HEK293 (cell line): ENCODE measurements at regions not wholly inside any gene's neighbourhood (a gene's known extent, or its start where the extent isn't known, plus 50 kb on each side); places are given as distances from the start of the nearest gene placed in this dataset.

ENCODE experiments used
- CTCF ChIA-PET: fragments of 350-600 bp; formaldehyde crosslinking; extraction: SDS; loops from one replicate; lab custom pipeline; 2021; ENCODE audit warnings: antibody characterized with exemption; lab: Yijun Ruan, JAX
- POLR2A ChIA-PET: fragments of 300-600 bp; formaldehyde crosslinking; extraction: SDS; loops from one replicate; lab custom pipeline; 2020; ENCODE audit warnings: antibody characterized with exemption, inconsistent platforms; lab: Yijun Ruan, JAX
- H3K27ac ChIP-seq: fragments of 200-500 bp; sonication (Bioruptor generic); 2 replicates; pipeline ENCODE4 v1.5.1; 2014; ENCODE audit warnings: low read depth, low read length, control low read depth, inconsistent platforms; ENCODE audit errors: extremely low read depth
- H3K36me3 ChIP-seq, 2 experiments: fragments of 200-500 bp in 1 of 2; sonication (Bioruptor generic) in 1 of 2; 1 replicate in 1 of 2; 2 replicates in 1 of 2; pipeline ENCODE4 v1.5.1; 2014 to 2017; ENCODE audit warnings: inconsistent platforms in 2 of 2, low read length in 2 of 2; ENCODE audit not compliant: control insufficient read depth in 2 of 2, insufficient read depth in 1 of 2
- H3K4me1 ChIP-seq: fragments of 200-500 bp; sonication (Bioruptor generic); 2 replicates; pipeline ENCODE4 v1.5.1; 2014; ENCODE audit warnings: mild to moderate bottlenecking, low read length, inconsistent platforms; ENCODE audit not compliant: control insufficient read depth, insufficient read depth
- H3K4me3 ChIP-seq: 2 replicates; pipeline ENCODE4 v1.5.1; 2011; ENCODE audit warnings: low read depth, mild to moderate bottlenecking, control low read depth, low read length, moderate library complexity
- H3K9me3 ChIP-seq: fragments of 200-500 bp; sonication (Bioruptor generic); 2 replicates; pipeline ENCODE4 v1.5.1; 2014; ENCODE audit warnings: low read depth, low read length, inconsistent platforms; ENCODE audit not compliant: control insufficient read depth, insufficient read depth
- EGR2 ChIP-seq: fragments of 450-650 bp; formaldehyde crosslinking; IDR thresholded peaks from 2 replicates; pipeline ENCODE4 v1.5.1; 2016; ENCODE audit warnings: low read depth, missing biosample characterization, missing genetic modification characterization
- ELK4 ChIP-seq: IDR thresholded peaks from 2 replicates; pipeline ENCODE4 v1.6.1; 2011; ENCODE audit warnings: mild to moderate bottlenecking, low read depth, low read length, borderline replicate concordance
- MYNN ChIP-seq: fragments of 450-650 bp; formaldehyde crosslinking; IDR thresholded peaks from 2 replicates; pipeline ENCODE4 v1.5.1; 2016; ENCODE audit warnings: missing biosample characterization, missing genetic modification characterization, borderline replicate concordance
- OSR2 ChIP-seq: fragments of 450-650 bp; formaldehyde crosslinking; IDR thresholded peaks from 2 replicates; pipeline ENCODE4 v1.5.1; 2016; ENCODE audit warnings: missing biosample characterization, missing genetic modification characterization
- PRDM1 ChIP-seq: fragments of 450-650 bp; formaldehyde crosslinking; IDR thresholded peaks from 2 replicates; pipeline ENCODE4; 2016; ENCODE audit warnings: missing biosample characterization, missing genetic modification characterization
- SP2 ChIP-seq: fragments of 450-650 bp; formaldehyde crosslinking; IDR thresholded peaks from 2 replicates; pipeline ENCODE4 v1.5.1; 2016; ENCODE audit warnings: missing biosample characterization, missing genetic modification characterization
- ZEB2 ChIP-seq: fragments of 450-650 bp; formaldehyde crosslinking; IDR thresholded peaks from 2 replicates; pipeline ENCODE4 v1.5.1; 2016; ENCODE audit warnings: missing biosample characterization, missing genetic modification characterization
- ZFP3 ChIP-seq: fragments of 450-650 bp; formaldehyde crosslinking; IDR thresholded peaks from 2 replicates; pipeline ENCODE4 v1.5.1; 2016; ENCODE audit warnings: low read depth, missing biosample characterization, missing genetic modification characterization
- ZNF133 ChIP-seq: fragments of 450-650 bp; formaldehyde crosslinking; IDR thresholded peaks from 2 replicates; pipeline ENCODE4 v1.5.1; 2016; ENCODE audit warnings: missing biosample characterization, missing genetic modification characterization
- ZNF416 ChIP-seq: fragments of 450-650 bp; formaldehyde crosslinking; IDR thresholded peaks from 2 replicates; pipeline ENCODE4 v1.5.1; 2016; ENCODE audit warnings: missing biosample characterization, missing genetic modification characterization
- ZNF514 ChIP-seq: fragments of 450-650 bp; formaldehyde crosslinking; IDR thresholded peaks from 2 replicates; pipeline ENCODE4 v1.5.1; 2016; ENCODE audit warnings: missing biosample characterization, missing genetic modification characterization
- ZNF610 ChIP-seq: fragments of 450-650 bp; formaldehyde crosslinking; IDR thresholded peaks from 2 replicates; pipeline ENCODE4 v1.5.1; 2016; ENCODE audit warnings: missing biosample characterization, missing genetic modification characterization, borderline replicate concordance
- ZNF623 ChIP-seq: fragments of 450-650 bp; formaldehyde crosslinking; IDR thresholded peaks from 2 replicates; pipeline ENCODE4 v1.5.1; 2016; ENCODE audit warnings: missing biosample characterization, missing genetic modification characterization
- ZNF654 ChIP-seq: fragments of 450-650 bp; formaldehyde crosslinking; IDR thresholded peaks from 2 replicates; pipeline ENCODE4 v1.5.1; 2016; ENCODE audit warnings: low read depth, missing biosample characterization, missing genetic modification characterization
- ZNF747 ChIP-seq: fragments of 450-650 bp; formaldehyde crosslinking; IDR thresholded peaks from 2 replicates; pipeline ENCODE4 v1.5.1; 2016; ENCODE audit warnings: missing biosample characterization, missing genetic modification characterization
- ZNF785 ChIP-seq: fragments of 450-650 bp; formaldehyde crosslinking; IDR thresholded peaks from 2 replicates; pipeline ENCODE4 v1.5.1; 2016; ENCODE audit warnings: missing biosample characterization, missing genetic modification characterization
- ZNF791 ChIP-seq: fragments of 450-650 bp; formaldehyde crosslinking; IDR thresholded peaks from 2 replicates; pipeline ENCODE4 v1.5.1; 2016; ENCODE audit warnings: missing biosample characterization, missing genetic modification characterization
- ZNF837 ChIP-seq: fragments of 450-650 bp; formaldehyde crosslinking; IDR thresholded peaks from 2 replicates; pipeline ENCODE4 v1.5.1; 2016; ENCODE audit warnings: missing biosample characterization, missing genetic modification characterization
- ZSCAN18 ChIP-seq: fragments of 450-650 bp; formaldehyde crosslinking; IDR thresholded peaks from 2 replicates; pipeline ENCODE4 v1.5.1; 2016; ENCODE audit warnings: missing biosample characterization, missing genetic modification characterization
- ZXDB ChIP-seq: fragments of 450-650 bp; formaldehyde crosslinking; IDR thresholded peaks from 2 replicates; pipeline ENCODE4 v1.5.1; 2016; ENCODE audit warnings: missing biosample characterization, missing genetic modification characterization
- TF ChIP-seq, protein P1 (sequence below): fragments of 450-650 bp; formaldehyde crosslinking; IDR thresholded peaks from 2 replicates; pipeline ENCODE4 v1.5.1; 2016; ENCODE audit warnings: missing biosample characterization, missing genetic modification characterization
- TF ChIP-seq, protein P2 (sequence below): fragments of 450-650 bp; formaldehyde crosslinking; IDR thresholded peaks from 2 replicates; pipeline ENCODE4 v1.5.1; 2016; ENCODE audit warnings: missing biosample characterization, missing genetic modification characterization, borderline replicate concordance

DNA sequence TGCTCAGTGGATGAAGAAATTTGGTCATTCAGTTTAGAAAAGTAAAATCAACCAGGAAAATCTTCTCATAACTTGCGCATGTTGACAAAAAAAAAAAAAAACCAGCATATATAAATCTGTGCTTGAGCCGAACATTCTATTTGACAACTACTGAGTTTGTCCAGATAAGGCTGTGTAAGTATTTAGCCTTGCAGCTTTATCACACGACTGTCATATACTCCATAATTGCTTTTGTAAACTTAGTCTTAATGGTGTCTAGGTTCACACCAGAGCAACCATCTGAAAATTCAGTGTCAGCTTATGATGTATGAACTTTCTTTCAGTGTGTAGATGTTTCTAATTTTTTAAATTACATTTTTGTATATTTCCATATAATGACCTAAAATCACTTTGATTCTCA is 1173.8 kb upstream of the TMPRSS15 start:
- Histone ChIP-seq H3K36me3 (no peaks in the 10 kb centered on the region), H3K4me3 (no peak overlapping the region), H3K27ac (no peak overlapping the region), H3K9me3 (no peaks in the 10 kb centered on the region)
- CTCF ChIA-PET: no interaction called here
- POLR2A ChIA-PET: no interaction called here
- no peak for TF ChIP-seq ZNF791 (tag by site-specific recombination)
- TF ChIP-seq OSR2: no peak
- TF ChIP-seq ZNF610: no peak
- TF ChIP-seq MYNN (tag by site-specific recombination): no peak
- TF ChIP-seq EGR2 (tag by site-specific recombination): no peak
- no peak for TF ChIP-seq ELK4
- TF ChIP-seq ZNF416 (tag by site-specific recombination): no peak
- TF ChIP-seq ZSCAN18 (tag by site-specific recombination): no peak
- TF ChIP-seq, all 188 proteins: peak for 0
- no peaks in the 10 kb centered on the region for H3K4me1 ChIP-seq

DNA sequence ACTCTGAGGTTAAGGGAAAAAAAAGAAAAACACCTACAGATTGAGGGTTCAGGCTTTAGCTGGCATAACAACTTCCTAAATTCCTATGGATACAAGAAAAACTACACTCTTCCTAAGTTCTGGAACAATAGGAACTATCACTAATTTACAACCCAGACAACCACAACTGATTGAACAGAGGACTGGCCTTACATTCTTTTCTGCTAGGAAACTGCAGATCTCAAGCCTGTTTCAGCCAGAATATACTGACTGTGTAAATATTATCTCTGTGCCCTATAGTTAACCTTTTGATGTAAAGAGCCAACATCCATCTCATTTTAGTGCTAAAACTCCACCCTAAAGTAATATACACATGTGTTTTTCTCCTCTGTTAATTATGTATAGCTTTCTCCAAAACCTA is 1186.5 kb upstream of the TMPRSS15 start:
- TF ChIP-seq ZNF133 (tag by site-specific recombination) (no peak), ZNF416 (tag by site-specific recombination) (no peak), ZNF747 (tag by site-specific recombination) (no peak), ZNF514 (tag by site-specific recombination) (no peak), PRDM1 (tag by site-specific recombination) (no peak), ZNF837 (tag by site-specific recombination) (no peak), SP2 (tag by site-specific recombination) (no peak), ZEB2 (tag by site-specific recombination) (no peak), ZNF654 (no peak), ZFP3 (no peak), MYNN (tag by site-specific recombination) (no peak), ZXDB (tag by site-specific recombination) (no peak), ZNF785 (tag by site-specific recombination) (no peak), ZNF623 (tag by site-specific recombination) (no peak)
- TF ChIP-seq, protein P1, sequence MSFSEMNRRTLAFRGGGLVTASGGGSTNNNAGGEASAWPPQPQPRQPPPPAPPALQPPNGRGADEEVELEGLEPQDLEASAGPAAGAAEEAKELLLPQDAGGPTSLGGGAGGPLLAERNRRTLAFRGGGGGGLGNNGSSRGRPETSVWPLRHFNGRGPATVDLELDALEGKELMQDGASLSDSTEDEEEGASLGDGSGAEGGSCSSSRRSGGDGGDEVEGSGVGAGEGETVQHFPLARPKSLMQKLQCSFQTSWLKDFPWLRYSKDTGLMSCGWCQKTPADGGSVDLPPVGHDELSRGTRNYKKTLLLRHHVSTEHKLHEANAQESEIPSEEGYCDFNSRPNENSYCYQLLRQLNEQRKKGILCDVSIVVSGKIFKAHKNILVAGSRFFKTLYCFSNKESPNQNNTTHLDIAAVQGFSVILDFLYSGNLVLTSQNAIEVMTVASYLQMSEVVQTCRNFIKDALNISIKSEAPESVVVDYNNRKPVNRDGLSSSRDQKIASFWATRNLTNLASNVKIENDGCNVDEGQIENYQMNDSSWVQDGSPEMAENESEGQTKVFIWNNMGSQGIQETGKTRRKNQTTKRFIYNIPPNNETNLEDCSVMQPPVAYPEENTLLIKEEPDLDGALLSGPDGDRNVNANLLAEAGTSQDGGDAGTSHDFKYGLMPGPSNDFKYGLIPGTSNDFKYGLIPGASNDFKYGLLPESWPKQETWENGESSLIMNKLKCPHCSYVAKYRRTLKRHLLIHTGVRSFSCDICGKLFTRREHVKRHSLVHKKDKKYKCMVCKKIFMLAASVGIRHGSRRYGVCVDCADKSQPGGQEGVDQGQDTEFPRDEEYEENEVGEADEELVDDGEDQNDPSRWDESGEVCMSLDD (tag by site-specific recombination): no peak
- TF ChIP-seq, protein P2, sequence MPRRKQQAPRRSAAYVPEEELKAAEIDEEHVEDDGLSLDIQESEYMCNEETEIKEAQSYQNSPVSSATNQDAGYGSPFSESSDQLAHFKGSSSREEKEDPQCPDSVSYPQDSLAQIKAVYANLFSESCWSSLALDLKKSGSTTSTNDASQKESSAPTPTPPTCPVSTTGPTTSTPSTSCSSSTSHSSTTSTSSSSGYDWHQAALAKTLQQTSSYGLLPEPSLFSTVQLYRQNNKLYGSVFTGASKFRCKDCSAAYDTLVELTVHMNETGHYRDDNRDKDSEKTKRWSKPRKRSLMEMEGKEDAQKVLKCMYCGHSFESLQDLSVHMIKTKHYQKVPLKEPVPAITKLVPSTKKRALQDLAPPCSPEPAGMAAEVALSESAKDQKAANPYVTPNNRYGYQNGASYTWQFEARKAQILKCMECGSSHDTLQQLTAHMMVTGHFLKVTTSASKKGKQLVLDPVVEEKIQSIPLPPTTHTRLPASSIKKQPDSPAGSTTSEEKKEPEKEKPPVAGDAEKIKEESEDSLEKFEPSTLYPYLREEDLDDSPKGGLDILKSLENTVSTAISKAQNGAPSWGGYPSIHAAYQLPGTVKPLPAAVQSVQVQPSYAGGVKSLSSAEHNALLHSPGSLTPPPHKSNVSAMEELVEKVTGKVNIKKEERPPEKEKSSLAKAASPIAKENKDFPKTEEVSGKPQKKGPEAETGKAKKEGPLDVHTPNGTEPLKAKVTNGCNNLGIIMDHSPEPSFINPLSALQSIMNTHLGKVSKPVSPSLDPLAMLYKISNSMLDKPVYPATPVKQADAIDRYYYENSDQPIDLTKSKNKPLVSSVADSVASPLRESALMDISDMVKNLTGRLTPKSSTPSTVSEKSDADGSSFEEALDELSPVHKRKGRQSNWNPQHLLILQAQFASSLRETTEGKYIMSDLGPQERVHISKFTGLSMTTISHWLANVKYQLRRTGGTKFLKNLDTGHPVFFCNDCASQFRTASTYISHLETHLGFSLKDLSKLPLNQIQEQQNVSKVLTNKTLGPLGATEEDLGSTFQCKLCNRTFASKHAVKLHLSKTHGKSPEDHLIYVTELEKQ: no peak
- H3K4me1 ChIP-seq: no peaks in the 10 kb centered on the region
- no peak overlapping the region for H3K4me3 ChIP-seq
- CTCF ChIA-PET: no interaction called here
- POLR2A ChIA-PET: no interaction called here
- no peaks in the 10 kb centered on the region for H3K9me3 ChIP-seq
- no peak overlapping the region for H3K27ac ChIP-seq
- H3K36me3 ChIP-seq: no peaks in the 10 kb centered on the region
